Right renal cortex interstitium (tissue), 3 donors: ENCODE measurements at regions not wholly inside any gene's neighbourhood (a gene's known extent, or its start where the extent isn't known, plus 50 kb on each side); places are given as distances from the start of the nearest gene placed in this dataset.

ENCODE experiments used
- DNase-seq, 3 donors: peaks; one replicate each; pipeline ENCODE4 v3.0.0-alpha.2; 2013; ENCODE audit warnings: low read depth in 3 of 3, low spot score in 2 of 3

GRCh38 chr5:98606961-98607360, 166.5 kb upstream of the RGMB start:
- DNase-seq = no peak

DNA sequence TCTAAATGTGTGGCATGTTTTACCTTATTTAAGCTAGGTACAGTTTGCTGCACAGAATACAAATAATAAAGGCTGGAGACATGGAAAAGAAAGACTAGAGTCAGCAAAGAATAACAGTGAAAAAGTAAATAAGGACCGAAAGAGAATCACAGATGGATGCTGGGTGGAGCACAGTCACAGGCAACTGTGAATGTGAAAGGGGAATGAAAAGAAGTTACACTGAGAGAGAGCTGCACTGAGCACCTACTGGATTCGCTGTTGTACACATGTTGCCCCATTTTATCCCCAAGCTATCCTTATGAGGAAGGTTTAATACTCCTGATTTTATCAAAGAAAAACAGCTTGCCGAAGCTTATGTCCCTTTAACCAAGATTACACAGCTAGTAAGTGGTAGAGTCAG, 165.4 kb upstream of the RGMB start:
- no peak for DNase-seq

- no peak for DNase-seq
Measured at GRCh38 chr5:98614341-98614740, 159.1 kb upstream of the RGMB start.

GRCh38 chr5:98621821-98622220, 151.6 kb upstream of the RGMB start:
- no peak for DNase-seq

- DNase-seq = no peak
Measured at GRCh38 chr5:98624145-98624880, 149.2 kb upstream of the RGMB start.

- no peak for DNase-seq
Measured at GRCh38 chr5:98627121-98627520, 146.3 kb upstream of the RGMB start.

GRCh38 chr5:98630621-98631020, 142.8 kb upstream of the RGMB start:
- no peak for DNase-seq

GRCh38 chr5:98631311-98632054, 142.0 kb upstream of the RGMB start:
- DNase-seq = no peak

GRCh38 chr5:98635656-98636055, 137.8 kb upstream of the RGMB start:
- DNase-seq = no peak

- DNase-seq = no peak
Measured at GRCh38 chr5:98637116-98637515, 136.3 kb upstream of the RGMB start.

DNA sequence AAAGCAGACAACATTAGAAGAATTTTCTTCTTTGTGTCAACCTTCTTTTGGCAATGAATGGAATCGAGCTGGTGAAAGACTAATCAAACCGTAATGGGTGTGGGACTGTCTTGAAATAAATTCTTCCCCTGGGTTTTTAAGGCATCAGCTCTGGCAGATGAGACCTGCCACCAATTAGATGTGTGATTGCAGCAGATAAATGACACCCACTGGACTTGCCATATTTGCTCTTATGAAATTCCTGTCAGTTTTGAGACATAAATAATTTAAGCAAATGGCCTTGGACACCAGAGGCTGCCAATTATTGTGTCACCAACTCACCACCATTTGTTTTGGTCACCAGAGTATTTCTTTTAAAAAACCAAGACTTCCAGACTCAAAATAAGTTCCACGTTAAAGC, 135.9 kb upstream of the RGMB start:
- no peak for DNase-seq

DNA sequence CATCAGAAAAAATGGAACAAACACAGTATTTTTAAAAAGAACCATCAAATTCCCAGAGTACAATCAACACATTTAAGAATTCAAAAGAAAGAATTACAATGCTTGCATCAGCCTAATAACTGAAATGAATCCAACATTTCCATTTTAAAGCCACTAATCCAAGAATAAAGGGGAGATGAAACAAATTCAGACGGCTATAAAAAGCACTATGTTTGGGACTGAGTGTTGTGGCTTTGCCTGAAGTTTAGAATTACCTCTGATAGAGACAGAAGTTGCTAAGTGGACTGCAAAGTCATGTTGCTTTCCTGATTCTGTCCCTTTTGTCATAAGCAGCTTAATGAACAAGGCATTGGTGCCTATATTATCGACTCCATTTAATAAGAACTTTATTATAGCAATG, 135.4 kb upstream of the RGMB start:
- DNase-seq = no peak

- no peak for DNase-seq
Measured at GRCh38 chr5:98638701-98639100, 134.8 kb upstream of the RGMB start.

GRCh38 chr5:98639274-98639673, 134.2 kb upstream of the RGMB start:
- DNase-seq = no peak

GRCh38 chr5:98641671-98642070, 131.8 kb upstream of the RGMB start:
- no peak for DNase-seq

DNA sequence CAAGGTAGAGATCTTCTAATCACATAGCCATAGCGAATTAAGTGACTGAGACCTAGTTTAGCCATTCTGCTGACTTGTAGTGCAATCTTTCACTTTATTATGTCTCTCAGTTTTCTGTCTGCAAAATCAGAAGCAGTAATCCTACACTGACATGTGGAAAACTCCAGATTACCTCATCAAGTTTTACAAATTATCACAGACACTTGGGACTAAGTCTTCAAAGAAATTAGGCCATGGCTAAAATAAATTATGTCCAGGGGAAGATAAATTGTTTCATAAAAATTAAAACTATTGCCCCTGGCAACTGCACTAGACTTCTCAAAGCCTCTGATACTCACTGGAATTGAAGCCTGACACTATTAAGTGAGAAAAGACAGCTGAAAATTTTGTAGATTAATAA, 129.9 kb upstream of the RGMB start:
- no peak for DNase-seq

GRCh38 chr5:98651715-98652114, 121.7 kb upstream of the RGMB start:
- no peak for DNase-seq

- no peak for DNase-seq
Measured at GRCh38 chr5:98656125-98656795, 117.2 kb upstream of the RGMB start.

DNA sequence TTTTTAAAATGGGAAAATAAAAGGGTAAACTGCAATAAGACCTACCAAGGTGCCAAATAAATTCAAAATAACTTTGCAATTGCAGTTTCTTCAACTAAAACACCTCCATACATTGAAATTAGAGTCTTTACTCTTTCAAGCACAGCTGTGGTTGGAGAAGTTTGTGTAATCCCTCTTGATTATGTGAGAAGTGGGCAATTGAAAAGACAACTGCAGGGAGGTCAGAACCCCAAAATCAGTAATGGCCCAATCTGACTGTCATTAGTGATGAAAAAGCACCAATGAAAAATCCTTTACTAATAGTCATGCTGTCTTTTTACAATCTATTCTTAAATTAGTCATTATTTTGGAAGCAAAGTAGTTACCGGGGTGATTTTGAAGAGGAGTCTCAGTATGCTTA, 116.7 kb upstream of the RGMB start:
- no peak for DNase-seq

GRCh38 chr5:98657559-98657958, 115.9 kb upstream of the RGMB start:
- no peak for DNase-seq

DNA sequence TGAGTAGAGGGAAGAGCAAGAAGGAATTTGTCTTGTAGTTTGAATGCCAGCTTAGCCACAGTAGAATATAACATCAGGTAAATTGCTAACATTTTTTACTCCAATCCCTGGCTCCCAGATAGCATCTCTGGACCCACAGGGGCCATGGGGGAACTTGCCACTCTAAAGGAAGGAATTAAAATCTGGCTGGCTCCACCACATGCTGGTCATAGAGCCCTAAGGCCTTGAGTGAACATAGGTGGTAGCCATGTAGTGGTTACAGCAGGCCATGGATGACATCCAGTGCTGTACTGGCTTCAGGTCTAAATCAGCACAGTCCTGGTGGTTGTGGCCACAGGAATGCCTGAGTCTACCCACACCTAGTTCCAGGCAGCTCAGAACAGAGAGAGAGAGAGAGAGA, 109.9 kb upstream of the RGMB start:
- no peak for DNase-seq

DNA sequence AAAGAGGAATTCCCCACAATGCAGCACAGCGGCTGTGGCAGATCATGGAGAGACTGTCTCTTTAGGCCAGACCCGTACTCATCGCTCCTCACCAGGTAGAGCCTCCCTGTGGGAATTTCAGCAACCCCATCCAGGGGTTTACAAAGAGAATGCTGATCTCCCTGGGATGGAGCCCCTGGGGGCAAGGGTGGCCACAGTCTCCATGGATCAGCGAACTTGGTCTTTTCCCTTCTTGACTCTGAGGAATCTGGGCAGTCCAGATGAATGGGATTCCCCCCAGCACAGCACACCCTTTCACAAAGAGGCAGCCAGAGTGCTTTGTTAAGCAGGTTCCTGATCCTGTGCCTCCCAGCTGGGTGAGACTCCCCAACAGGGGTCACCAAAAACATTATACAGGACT, 108.7 kb upstream of the RGMB start:
- DNase-seq = no peak
